NCI-H1105 treated with DMSO at 0.1 percent for 48 hours (cell line): ENCODE measurements at regions not wholly inside any gene's neighbourhood (a gene's known extent, or its start where the extent isn't known, plus 50 kb on each side); places are given as distances from the start of the nearest gene placed in this dataset.
A peak's percentile ranks its signal among the peaks of the same experiment; 100 is the strongest.
"Not testable (repeated sequence)": the region's sequence is repeated elsewhere in the genome, so short reads cannot be mapped to it uniquely, and the experiment has no call there.

ENCODE experiments used
- DNase-seq: peaks from one replicate; lab custom pipeline; 2025; lab: John Stamatoyannopoulos, UW

DNA sequence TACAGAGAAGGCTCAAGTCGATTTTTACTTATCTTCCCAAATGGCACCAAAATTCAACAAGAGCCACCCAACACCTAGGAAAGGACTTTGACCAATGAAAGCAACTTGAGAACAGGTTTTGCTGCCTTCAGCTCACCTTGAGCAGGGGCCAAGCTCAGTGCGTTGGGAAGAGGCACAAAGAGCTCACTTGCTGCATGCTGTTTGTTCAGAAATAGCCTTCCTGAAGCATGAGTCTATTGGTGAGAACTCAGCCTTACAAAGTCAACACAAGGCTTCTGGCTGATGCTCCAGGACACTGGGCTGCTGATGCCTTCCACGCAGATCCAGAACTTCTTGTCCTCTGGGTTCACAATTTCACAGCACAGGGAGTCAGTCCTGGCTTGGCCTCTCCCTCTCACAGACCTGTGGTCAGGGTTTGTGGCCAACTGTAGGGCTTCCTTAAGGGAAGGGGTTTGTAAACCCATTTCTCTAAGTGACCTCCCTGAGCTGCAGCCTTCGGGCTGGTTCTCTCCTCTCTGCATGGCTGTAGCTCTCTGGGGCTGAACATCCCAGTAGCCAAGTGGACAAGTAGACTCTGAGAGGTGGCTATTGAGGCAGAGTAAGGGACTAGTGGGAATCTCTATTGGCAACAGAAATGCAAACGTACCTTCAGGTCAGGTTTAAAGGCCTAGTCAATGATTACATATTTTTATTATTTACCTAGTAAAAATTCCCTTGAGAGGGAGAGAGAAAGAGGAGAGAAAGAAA is 124.7 kb upstream of the GATA6 start:
- DNase-seq = no peak

GRCh38 chr18:22045221-22045918 is 124.0 kb upstream of the GATA6 start:
- no peak for DNase-seq

GRCh38 chr18:22046473-22046872 is 122.9 kb upstream of the GATA6 start:
- DNase-seq = no peak

- no peak for DNase-seq
Measured at GRCh38 chr18:22047485-22047884, 121.9 kb upstream of the GATA6 start.

- no peak for DNase-seq
Measured at GRCh38 chr18:22048221-22048620, 121.2 kb upstream of the GATA6 start.

DNA sequence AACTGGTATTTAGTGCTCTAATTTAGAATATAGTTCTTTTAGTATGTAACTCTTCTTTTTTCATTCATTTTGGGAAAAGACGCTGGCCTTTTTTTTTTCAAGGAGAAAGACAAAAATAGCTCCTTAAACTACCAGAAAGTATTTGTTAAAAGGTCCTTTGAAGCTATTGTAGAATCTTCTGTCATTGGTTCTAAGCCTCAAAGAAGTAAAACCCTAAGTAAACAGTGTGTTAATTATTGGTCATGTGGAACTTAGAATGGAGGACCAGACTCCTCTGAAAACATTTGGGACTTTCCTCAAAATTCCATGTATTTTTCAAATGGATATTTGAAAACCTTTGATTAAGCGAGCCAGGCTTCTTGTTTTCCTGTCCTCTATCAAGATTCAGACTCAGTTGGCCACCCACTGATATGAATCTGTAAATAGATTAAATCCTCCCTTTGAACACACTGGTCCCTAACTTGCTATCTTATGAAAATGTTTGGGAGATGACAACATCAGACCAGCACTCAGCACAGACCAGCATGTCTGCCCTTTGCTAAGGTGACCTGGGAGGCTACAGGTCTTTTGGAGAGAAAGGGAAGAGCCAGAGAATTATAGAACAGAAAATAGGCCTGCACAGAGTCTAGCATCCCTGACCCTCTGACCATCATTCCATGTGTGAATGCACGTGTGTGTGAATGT is 120.3 kb upstream of the GATA6 start:
- no peak for DNase-seq

GRCh38 chr18:22052405-22053105 is 116.8 kb upstream of the GATA6 start:
- DNase-seq = no peak

GRCh38 chr18:22055466-22056238 is 113.7 kb upstream of the GATA6 start:
- DNase-seq = no peak

GRCh38 chr18:22056950-22057349 is 112.4 kb upstream of the GATA6 start:
- DNase-seq = no peak

- no peak for DNase-seq
Measured at GRCh38 chr18:22057908-22058527, 111.4 kb upstream of the GATA6 start.

- DNase-seq = no peak
Measured at GRCh38 chr18:22060361-22060760, 109.0 kb upstream of the GATA6 start.

GRCh38 chr18:22063102-22063501 is 106.3 kb upstream of the GATA6 start:
- no peak for DNase-seq

DNA sequence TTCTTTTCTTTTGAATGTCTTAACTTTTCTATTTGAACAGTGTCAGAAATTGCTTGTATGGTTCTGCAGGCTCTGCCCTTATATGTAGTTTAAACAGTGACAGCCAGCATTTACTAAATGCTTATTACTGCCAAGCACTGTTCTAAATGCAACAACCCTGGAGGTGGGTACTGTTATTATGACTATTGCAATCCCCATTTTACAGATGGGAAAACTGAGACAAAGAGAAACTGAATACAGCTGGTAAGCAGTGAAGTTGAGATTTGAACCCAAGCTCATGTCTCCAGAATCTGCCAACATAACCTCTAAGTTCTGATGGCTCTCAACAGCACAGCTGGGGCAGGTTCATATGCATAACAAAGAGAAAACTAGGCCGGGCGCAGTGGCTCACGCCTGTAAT is 105.7 kb upstream of the GATA6 start:
- DNase-seq = no peak

DNA sequence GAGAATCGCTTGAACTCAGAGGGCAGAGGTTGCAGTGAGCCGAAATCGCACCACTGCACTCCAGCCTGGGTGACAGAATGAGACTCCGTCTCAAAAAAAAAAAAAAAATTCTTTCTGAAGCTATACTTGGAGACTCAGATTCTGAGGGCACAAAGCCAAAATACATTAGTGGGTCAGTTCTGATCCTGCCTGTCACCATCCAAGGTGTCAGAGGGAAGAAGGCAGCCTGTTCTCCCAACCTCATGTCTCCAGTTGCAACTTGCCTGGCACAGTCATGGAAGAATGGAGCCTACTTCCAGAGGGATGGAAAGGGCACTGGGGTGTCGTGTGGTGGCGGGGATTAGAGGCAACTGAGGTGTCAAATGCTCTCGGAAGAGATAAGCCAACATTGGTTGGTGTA is 104.8 kb upstream of the GATA6 start:
- DNase-seq = no peak

- DNase-seq = no peak
Measured at GRCh38 chr18:22065311-22065710, 104.1 kb upstream of the GATA6 start.

DNA sequence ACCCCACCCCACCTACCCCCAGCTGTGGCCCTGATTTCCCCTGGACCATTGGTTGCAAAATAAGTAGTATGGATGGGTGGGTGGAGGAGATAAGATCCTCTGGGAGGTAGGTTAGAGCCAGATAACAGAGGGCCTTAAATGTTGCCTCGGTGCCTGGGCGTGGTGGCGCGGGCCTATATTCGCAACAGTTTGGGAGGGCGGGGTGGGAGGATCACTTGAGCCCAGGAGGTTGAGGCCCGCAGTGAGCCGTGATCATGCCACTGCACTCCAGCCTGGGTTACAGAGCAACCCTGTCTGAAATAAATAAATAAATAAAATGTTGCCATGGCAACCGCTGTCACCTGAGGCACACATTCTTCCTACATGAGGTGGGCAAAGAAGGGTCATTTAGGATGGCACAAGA is 103.3 kb upstream of the GATA6 start:
- peak; percentile 5 for DNase-seq

GRCh38 chr18:22067109-22067508 is 102.3 kb upstream of the GATA6 start:
- no peak for DNase-seq

- no peak for DNase-seq
Measured at GRCh38 chr18:22067682-22068081, 101.7 kb upstream of the GATA6 start.

- not testable (repeated sequence) for DNase-seq
Measured at GRCh38 chr18:22068784-22069183, 100.6 kb upstream of the GATA6 start.

DNA sequence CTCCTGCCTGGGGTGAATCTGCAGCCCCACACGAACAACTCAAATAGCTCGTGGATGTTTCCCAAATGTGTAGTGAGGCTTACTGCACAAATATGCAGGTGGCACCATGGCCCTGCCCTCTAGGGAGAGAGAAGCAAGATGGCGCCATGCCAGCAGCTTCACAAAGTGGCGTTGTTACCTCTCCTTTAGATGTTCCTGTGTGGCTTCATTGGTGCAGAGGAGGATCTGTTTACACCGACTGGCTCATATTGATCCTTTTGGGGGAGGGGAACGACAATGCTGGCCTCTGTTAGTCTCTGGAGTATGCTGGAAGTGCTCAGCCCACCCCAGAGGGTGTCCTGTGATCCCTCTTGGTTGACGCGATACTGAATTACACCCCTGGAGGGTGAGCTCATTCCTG is 99.5 kb upstream of the GATA6 start:
- DNase-seq = no peak

DNA sequence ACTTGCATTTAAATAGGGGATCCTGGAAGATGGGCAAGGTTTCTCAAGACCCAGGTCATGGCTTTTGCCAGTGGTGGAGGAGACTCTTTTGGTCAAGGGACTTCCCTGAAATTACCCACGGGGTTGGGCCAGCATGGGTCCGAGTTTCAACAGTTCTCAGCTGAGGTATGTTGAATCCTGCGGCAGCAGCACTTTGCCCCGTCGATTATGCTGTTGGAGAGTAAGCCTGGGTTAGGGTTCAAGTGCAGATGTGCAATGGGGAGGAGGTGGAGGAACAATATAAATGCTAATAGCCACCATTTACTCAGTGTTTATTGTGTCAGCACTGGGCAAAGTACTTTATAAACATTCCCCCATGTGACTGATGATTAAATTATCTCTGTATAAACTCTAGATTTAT is 96.0 kb upstream of the GATA6 start:
- no peak for DNase-seq
